SK-N-SH (cell line): ENCODE measurements at regions not wholly inside any gene's neighbourhood (a gene's known extent, or its start where the extent isn't known, plus 50 kb on each side); places are given as distances from the start of the nearest gene placed in this dataset.

ENCODE experiments used
- CTCF ChIA-PET: fragments of 300-600, 350-600 bp; formaldehyde crosslinking; extraction: SDS; loops from one replicate; lab custom pipeline; 2021; lab: Yijun Ruan, JAX
- POLR2A ChIA-PET: fragments of 350-600 bp; sonication (Branson Sonifier 250); formaldehyde crosslinking; extraction: SDS; loops from one replicate; lab custom pipeline; 2020; ENCODE audit warnings: antibody characterized with exemption, inconsistent platforms; lab: Yijun Ruan, JAX
- DNase-seq: peaks from one replicate; pipeline ENCODE4 v3.0.0; 2012
- H2AFZ ChIP-seq: fragments of 200-600 bp; sonication (generic); 2 replicates; pipeline ENCODE4 v1.8.1; 2016; ENCODE audit warnings: antibody characterized with exemption, mild to moderate bottlenecking, low read depth
- H3F3A ChIP-seq: fragments of 200-600 bp; sonication (generic); replicated peaks from 2 replicates; pipeline ENCODE3; 2016; ENCODE audit warnings: antibody characterized with exemption, mild to moderate bottlenecking; ENCODE audit not compliant: insufficient read depth
- H3K27ac ChIP-seq, 2 experiments: fragments of 200-500 bp in 1 of 2; fragments of 200-600 bp in 1 of 2; sonication (Bioruptor generic) in 1 of 2; sonication (generic), shearing (Covaris generic) in 1 of 2; 2 replicates each; pipeline versions ENCODE4 v1.5.1 to v1.6.1; 2014 to 2016; ENCODE audit warnings: low read depth in 2 of 2, inconsistent platforms in 1 of 2, low read length in 1 of 2, mild to moderate bottlenecking in 1 of 2, mixed read lengths in 1 of 2
- H3K27me3 ChIP-seq: fragments of 200-600 bp; sonication (generic), shearing (Covaris generic); 2 replicates; pipeline ENCODE4 v1.6.1; 2016; ENCODE audit warnings: mixed run types; ENCODE audit not compliant: insufficient read depth
- H3K36me3 ChIP-seq, 2 experiments: fragments of 200-500 bp in 1 of 2; fragments of 200-600 bp in 1 of 2; sonication (Bioruptor generic) in 1 of 2; sonication (generic) in 1 of 2; replicated peaks in 1 of 2; 2 replicates each; pipeline versions ENCODE3 to v1.5.1; 2014 to 2016; ENCODE audit warnings: low read length in 1 of 2, mild to moderate bottlenecking in 1 of 2; ENCODE audit not compliant: insufficient read depth in 2 of 2, control insufficient read depth in 1 of 2
- H3K4me1 ChIP-seq, 2 experiments: fragments of 200-500 bp in 1 of 2; fragments of 200-600 bp in 1 of 2; sonication (Bioruptor generic) in 1 of 2; sonication (generic), shearing (Covaris generic) in 1 of 2; 2 replicates each; pipeline versions ENCODE4 v1.5.1 to v1.6.1; 2014 to 2016; ENCODE audit warnings: low read depth in 1 of 2, low read length in 1 of 2, mixed run types in 1 of 2; ENCODE audit not compliant: insufficient read depth in 2 of 2, control insufficient read depth in 1 of 2
- H3K4me2 ChIP-seq: fragments of 200-600 bp; sonication (generic), shearing (Covaris generic); 2 replicates; pipeline ENCODE4 v1.6.1; 2017; ENCODE audit warnings: mixed run types
- H3K4me3 ChIP-seq, 2 experiments: fragments of 200-500 bp in 1 of 2; fragments of 200-600 bp in 1 of 2; sonication (Bioruptor generic) in 1 of 2; sonication (generic), shearing (Covaris generic) in 1 of 2; 2 replicates each; pipeline versions ENCODE4 v1.5.1 to v1.8.1; 2014 to 2016; ENCODE audit warnings: low read depth in 2 of 2, inconsistent platforms in 1 of 2, low read length in 1 of 2, mild to moderate bottlenecking in 1 of 2, mixed read lengths in 1 of 2, moderate library complexity in 1 of 2
- H3K79me2 ChIP-seq: fragments of 200-600 bp; sonication (generic); 2 replicates; pipeline ENCODE4 v1.8.1; 2017; ENCODE audit warnings: mild to moderate bottlenecking; ENCODE audit not compliant: insufficient read depth
- H3K9ac ChIP-seq: fragments of 200-600 bp; sonication (generic); 2 replicates; pipeline ENCODE4 v1.6.1; 2017; ENCODE audit warnings: mixed run types
- H3K9me2 ChIP-seq: fragments of 200-600 bp; sonication (generic); 2 replicates; pipeline ENCODE4 v1.6.1; 2017; ENCODE audit warnings: mixed run types
- H3K9me3 ChIP-seq: fragments of 200-600 bp; sonication (generic); 2 replicates; pipeline ENCODE4 v1.6.1; 2017; ENCODE audit warnings: mixed run types, mild to moderate bottlenecking, moderate library complexity
- H4K20me1 ChIP-seq: fragments of 200-600 bp; sonication (generic); 2 replicates; pipeline ENCODE4 v1.6.1; 2017; ENCODE audit warnings: mild to moderate bottlenecking, mixed run types; ENCODE audit not compliant: insufficient read depth
- CHD2 ChIP-seq: fragments of 150-350 bp; IDR thresholded peaks from 2 replicates; pipeline ENCODE4 v1.6.1; 2018; ENCODE audit warnings: low read length; ENCODE audit not compliant: partially characterized antibody
- ELF1 ChIP-seq: IDR thresholded peaks from 2 replicates; pipeline ENCODE4 v1.4.0; 2012
- EP300 ChIP-seq, 2 experiments: IDR thresholded peaks; 2 replicates each; pipeline versions ENCODE4 v1.4.0 to v1.6.1; 2012; ENCODE audit warnings: borderline replicate concordance in 1 of 2, low read depth in 1 of 2, low read length in 1 of 2
- FOXJ3 ChIP-seq: sonication (generic); formaldehyde crosslinking; IDR thresholded peaks from 2 replicates; pipeline ENCODE4 v1.5.1; 2020; ENCODE audit warnings: mild to moderate bottlenecking, missing genetic modification reagents
- GATA2 ChIP-seq: sonication (generic); formaldehyde crosslinking; IDR thresholded peaks from 2 replicates; pipeline ENCODE4 v1.5.0; 2020; ENCODE audit warnings: mild to moderate bottlenecking, missing genetic modification reagents
- MEF2A ChIP-seq: IDR thresholded peaks from 2 replicates; pipeline ENCODE4 v1.4.0; 2012; ENCODE audit warnings: low read depth, borderline replicate concordance
- MXI1 ChIP-seq: IDR thresholded peaks from 2 replicates; pipeline ENCODE4 v1.6.1; 2012; ENCODE audit warnings: mild to moderate bottlenecking, low read depth, low read length, improper control_type of control experiment
- NRF1 ChIP-seq: IDR thresholded peaks from 2 replicates; pipeline ENCODE4 v1.6.1; 2012; ENCODE audit warnings: low read depth, mild to moderate bottlenecking, low read length
- POLR2AphosphoS5 ChIP-seq: IDR thresholded peaks from 2 replicates; pipeline ENCODE4 v1.6.1; 2012; ENCODE audit warnings: low read depth, low read length
- RAD21 ChIP-seq: IDR thresholded peaks from 2 replicates; pipeline ENCODE4 v1.6.1; 2012; ENCODE audit warnings: mild to moderate bottlenecking, low read length
- RCOR1 ChIP-seq: fragments of 150-350 bp; IDR thresholded peaks from 2 replicates; pipeline ENCODE4 v1.6.1; 2017; ENCODE audit warnings: antibody characterized with exemption, low read length
- SMC3 ChIP-seq: IDR thresholded peaks from 2 replicates; pipeline ENCODE4 v1.6.1; 2012; ENCODE audit warnings: low read depth, low read length, improper control_type of control experiment
- TCF12 ChIP-seq: IDR thresholded peaks from 2 replicates; pipeline ENCODE4 v1.4.0; 2012
- TEAD4 ChIP-seq: IDR thresholded peaks from 2 replicates; pipeline ENCODE4 v1.4.0; 2012; ENCODE audit warnings: mild to moderate bottlenecking, borderline replicate concordance; ENCODE audit not compliant: insufficient read depth
- WGBS: methylation state at CpG from one replicate; pipeline ENCODE4 v1.1.6; 2017; ENCODE audit warnings: low lambda C conversion rate; 5-methylcytosine and 5-hydroxymethylcytosine counted together
- TF ChIP-seq, protein P1 (sequence below): fragments of 200-600 bp; sonication (generic); IDR thresholded peaks from 2 replicates; pipeline ENCODE4 v1.6.1; 2017; ENCODE audit warnings: antibody characterized with exemption, mild to moderate bottlenecking, moderate library complexity
- TF ChIP-seq, protein P2 (sequence below): fragments of 150-350 bp; IDR thresholded peaks from 2 replicates; pipeline ENCODE4 v1.6.1; 2016; ENCODE audit warnings: mild to moderate bottlenecking, low read depth, low read length
- TF ChIP-seq, protein P3 (sequence below): IDR thresholded peaks from 2 replicates; pipeline ENCODE4; 2012
- TF ChIP-seq, protein P4 (sequence below): IDR thresholded peaks from 2 replicates; pipeline ENCODE4 v1.6.1; 2012; ENCODE audit warnings: mild to moderate bottlenecking, low read depth, low read length, moderate library complexity

DNA sequence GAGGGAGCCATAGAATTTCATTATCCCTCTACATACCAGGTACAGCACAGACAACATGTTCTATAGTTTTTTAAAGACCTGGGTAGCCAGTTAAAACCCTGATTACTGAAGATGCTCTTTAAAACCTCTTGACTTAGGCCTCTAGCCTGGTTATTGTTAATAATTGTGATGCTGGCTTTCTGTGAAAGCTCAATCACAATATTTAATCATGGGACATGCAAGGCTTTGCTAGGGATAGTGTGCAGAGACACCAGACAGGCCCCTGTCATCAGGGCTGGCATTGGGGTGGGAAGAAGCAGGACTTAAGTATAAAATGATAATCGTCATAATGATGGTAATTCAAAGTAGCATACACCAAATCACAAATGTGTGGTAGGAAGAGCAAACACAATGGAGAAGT, 274.4 kb downstream of the PTBP2 start:
- Histone ChIP-seq H3K79me2 (no peaks in the 10 kb centered on the region), H3K27ac (peak overlapping the region in 1 of 2 experiments; percentile 98; a peak in 2 of 4 replicates), H3K4me3 (no peak overlapping the region), H4K20me1 (no peaks in the 10 kb centered on the region), H3K4me2 (no peak overlapping the region), H3K4me1 (peaks cover 0 to 29% of the 10 kb centered on the region in 2 experiments; a peak in 3 of 4 replicates), H3K9ac (no peak overlapping the region)
- no peak for DNase-seq
- ChIA-PET POLR2A (no interaction called here), CTCF (interaction anchor here (1.4 kb wide), 1 partner anchor 10 kb away, joined by 4 read pairs; no protein-coding TSS in a partner anchor)
- WGBS, result 70% methylated on average over 1 of the region's 1 CpG
- TF ChIP-seq ELF1, result no peak
- peak in 1 of 2 experiments; percentile 30; a peak in 1 of 4 replicates for TF ChIP-seq EP300 (IDR thresholded peaks at IDR 0.05; ENCODE audit: borderline replicate concordance in 1 of 2, low read depth in 1 of 2, low read length in 1 of 2)
- TF ChIP-seq, all 33 proteins: peak for 1
- Histone ChIP-seq H3K36me3 (no peaks in the 10 kb centered on the region), H3F3A (no peaks in the 10 kb centered on the region), H3K9me2 (no peaks in the 10 kb centered on the region), H2AFZ (no peak overlapping the region), H3K9me3 (no peaks in the 10 kb centered on the region), H3K27me3 (no peaks in the 10 kb centered on the region)

DNA sequence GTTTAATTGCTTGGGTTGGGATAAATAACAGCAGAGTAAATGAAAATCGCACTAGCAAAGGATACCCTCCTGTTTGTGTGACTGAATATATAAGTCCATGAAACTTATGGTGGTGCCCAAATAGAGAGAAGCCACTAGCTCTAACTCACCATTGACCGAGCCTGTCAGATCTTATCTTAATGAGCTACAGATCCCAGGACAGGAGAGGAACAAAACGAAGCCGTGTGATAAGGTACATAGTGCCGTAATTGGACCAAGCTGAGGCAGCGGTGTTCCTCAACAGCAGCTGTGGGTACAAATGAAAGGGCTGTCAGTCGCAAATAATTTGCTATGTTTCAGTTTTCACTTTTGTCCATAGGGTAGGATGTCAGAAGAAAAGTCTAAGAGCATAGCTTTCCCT, 276.1 kb downstream of the PTBP2 start:
- no peak overlapping the region for H3K9ac ChIP-seq
- H3K27ac ChIP-seq, result peak overlapping the region in 1 of 2 experiments; percentile 98; a peak in 2 of 4 replicates
- DNase-seq, result peak; percentile 64
- H2AFZ ChIP-seq, result peak overlapping the region; percentile 64; the same call in 1 of the 2 replicates
- H3F3A ChIP-seq, result no peaks in the 10 kb centered on the region
- H3K9me3 ChIP-seq, result no peaks in the 10 kb centered on the region
- H3K4me1 ChIP-seq, result peaks cover 0 to 29% of the 10 kb centered on the region in 2 experiments; a peak in 3 of 4 replicates
- H3K9me2 ChIP-seq, result no peaks in the 10 kb centered on the region
- H4K20me1 ChIP-seq, result no peaks in the 10 kb centered on the region
- no peaks in the 10 kb centered on the region for H3K79me2 ChIP-seq
- H3K4me2 ChIP-seq, result peak overlapping the region; percentile 47
- POLR2A ChIA-PET, result interaction anchor here (1.3 kb wide), 1 partner anchor 127 kb away, joined by 4 read pairs; no protein-coding TSS in a partner anchor
- CTCF ChIA-PET, result interaction anchor here (0.7 to 1.5 kb wide), 5 partner anchors 9 to 1437 kb away, joined by 3 to 4 read pairs (median 3); no protein-coding TSS in a partner anchor
- TF ChIP-seq GATA2 (CRISPR knock-in tag) (peak; percentile 100), POLR2AphosphoS5 (peak; percentile 58; the same call in 1 of the 2 replicates), NRF1 (no peak), TCF12 (peak; percentile 86), MXI1 (peak; percentile 44; the same call in 1 of the 2 replicates), FOXJ3 (peak; percentile 94), MEF2A (no peak), RCOR1 (peak; percentile 68), TEAD4 (no peak), EP300 (IDR thresholded peaks at IDR 0.05; ENCODE audit: borderline replicate concordance in 1 of 2, low read depth in 1 of 2, low read length in 1 of 2) (peak in 1 of 2 experiments; percentile 95; a peak in 2 of 4 replicates), SMC3 (no peak), RAD21 (peak; percentile 34), CHD2 (peak; percentile 88)
- TF ChIP-seq, protein P1, sequence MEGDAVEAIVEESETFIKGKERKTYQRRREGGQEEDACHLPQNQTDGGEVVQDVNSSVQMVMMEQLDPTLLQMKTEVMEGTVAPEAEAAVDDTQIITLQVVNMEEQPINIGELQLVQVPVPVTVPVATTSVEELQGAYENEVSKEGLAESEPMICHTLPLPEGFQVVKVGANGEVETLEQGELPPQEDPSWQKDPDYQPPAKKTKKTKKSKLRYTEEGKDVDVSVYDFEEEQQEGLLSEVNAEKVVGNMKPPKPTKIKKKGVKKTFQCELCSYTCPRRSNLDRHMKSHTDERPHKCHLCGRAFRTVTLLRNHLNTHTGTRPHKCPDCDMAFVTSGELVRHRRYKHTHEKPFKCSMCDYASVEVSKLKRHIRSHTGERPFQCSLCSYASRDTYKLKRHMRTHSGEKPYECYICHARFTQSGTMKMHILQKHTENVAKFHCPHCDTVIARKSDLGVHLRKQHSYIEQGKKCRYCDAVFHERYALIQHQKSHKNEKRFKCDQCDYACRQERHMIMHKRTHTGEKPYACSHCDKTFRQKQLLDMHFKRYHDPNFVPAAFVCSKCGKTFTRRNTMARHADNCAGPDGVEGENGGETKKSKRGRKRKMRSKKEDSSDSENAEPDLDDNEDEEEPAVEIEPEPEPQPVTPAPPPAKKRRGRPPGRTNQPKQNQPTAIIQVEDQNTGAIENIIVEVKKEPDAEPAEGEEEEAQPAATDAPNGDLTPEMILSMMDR, result no peak
- TF ChIP-seq, protein P2, sequence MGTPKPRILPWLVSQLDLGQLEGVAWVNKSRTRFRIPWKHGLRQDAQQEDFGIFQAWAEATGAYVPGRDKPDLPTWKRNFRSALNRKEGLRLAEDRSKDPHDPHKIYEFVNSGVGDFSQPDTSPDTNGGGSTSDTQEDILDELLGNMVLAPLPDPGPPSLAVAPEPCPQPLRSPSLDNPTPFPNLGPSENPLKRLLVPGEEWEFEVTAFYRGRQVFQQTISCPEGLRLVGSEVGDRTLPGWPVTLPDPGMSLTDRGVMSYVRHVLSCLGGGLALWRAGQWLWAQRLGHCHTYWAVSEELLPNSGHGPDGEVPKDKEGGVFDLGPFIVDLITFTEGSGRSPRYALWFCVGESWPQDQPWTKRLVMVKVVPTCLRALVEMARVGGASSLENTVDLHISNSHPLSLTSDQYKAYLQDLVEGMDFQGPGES, result no peak
- TF ChIP-seq, protein P3, sequence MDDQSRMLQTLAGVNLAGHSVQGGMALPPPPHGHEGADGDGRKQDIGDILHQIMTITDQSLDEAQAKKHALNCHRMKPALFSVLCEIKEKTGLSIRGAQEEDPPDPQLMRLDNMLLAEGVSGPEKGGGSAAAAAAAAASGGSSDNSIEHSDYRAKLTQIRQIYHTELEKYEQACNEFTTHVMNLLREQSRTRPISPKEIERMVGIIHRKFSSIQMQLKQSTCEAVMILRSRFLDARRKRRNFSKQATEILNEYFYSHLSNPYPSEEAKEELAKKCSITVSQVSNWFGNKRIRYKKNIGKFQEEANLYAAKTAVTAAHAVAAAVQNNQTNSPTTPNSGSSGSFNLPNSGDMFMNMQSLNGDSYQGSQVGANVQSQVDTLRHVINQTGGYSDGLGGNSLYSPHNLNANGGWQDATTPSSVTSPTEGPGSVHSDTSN, result peak; percentile 57
- TF ChIP-seq, protein P4, sequence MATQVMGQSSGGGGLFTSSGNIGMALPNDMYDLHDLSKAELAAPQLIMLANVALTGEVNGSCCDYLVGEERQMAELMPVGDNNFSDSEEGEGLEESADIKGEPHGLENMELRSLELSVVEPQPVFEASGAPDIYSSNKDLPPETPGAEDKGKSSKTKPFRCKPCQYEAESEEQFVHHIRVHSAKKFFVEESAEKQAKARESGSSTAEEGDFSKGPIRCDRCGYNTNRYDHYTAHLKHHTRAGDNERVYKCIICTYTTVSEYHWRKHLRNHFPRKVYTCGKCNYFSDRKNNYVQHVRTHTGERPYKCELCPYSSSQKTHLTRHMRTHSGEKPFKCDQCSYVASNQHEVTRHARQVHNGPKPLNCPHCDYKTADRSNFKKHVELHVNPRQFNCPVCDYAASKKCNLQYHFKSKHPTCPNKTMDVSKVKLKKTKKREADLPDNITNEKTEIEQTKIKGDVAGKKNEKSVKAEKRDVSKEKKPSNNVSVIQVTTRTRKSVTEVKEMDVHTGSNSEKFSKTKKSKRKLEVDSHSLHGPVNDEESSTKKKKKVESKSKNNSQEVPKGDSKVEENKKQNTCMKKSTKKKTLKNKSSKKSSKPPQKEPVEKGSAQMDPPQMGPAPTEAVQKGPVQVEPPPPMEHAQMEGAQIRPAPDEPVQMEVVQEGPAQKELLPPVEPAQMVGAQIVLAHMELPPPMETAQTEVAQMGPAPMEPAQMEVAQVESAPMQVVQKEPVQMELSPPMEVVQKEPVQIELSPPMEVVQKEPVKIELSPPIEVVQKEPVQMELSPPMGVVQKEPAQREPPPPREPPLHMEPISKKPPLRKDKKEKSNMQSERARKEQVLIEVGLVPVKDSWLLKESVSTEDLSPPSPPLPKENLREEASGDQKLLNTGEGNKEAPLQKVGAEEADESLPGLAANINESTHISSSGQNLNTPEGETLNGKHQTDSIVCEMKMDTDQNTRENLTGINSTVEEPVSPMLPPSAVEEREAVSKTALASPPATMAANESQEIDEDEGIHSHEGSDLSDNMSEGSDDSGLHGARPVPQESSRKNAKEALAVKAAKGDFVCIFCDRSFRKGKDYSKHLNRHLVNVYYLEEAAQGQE, result no peak
- no peaks in the 10 kb centered on the region for H3K36me3 ChIP-seq
- no peaks in the 10 kb centered on the region for H3K27me3 ChIP-seq
- peak overlapping the region; percentile 9 to 22; a peak in 2 of 4 replicates for H3K4me3 ChIP-seq
- WGBS, result 15% methylated on average over 7 of the region's 7 CpGs
